ENCODE measurements at regions not wholly inside any gene's neighbourhood (a gene's known extent, or its start where the extent isn't known, plus 50 kb on each side); places are given as distances from the start of the nearest gene placed in this dataset.

- TF ChIP-seq POLR2A (IDR thresholded peaks at IDR 0.05), result no peak
- no peak for TF ChIP-seq CTCF (IDR thresholded peaks at IDR 0.05 in 4 of 5, conservative IDR thresholded peaks at IDR 0.05 in 1 of 5)
Measured at GRCh38 chr7:42405782-42406181, 168.8 kb upstream of the GLI3 start.

Data from gastrocnemius medialis (tissue), 4 donors.